ENCODE measurements at regions not wholly inside any gene's neighbourhood (a gene's known extent, or its start where the extent isn't known, plus 50 kb on each side); places are given as distances from the start of the nearest gene placed in this dataset.
A peak's percentile ranks its signal among the peaks of the same experiment; 100 is the strongest.

DNA sequence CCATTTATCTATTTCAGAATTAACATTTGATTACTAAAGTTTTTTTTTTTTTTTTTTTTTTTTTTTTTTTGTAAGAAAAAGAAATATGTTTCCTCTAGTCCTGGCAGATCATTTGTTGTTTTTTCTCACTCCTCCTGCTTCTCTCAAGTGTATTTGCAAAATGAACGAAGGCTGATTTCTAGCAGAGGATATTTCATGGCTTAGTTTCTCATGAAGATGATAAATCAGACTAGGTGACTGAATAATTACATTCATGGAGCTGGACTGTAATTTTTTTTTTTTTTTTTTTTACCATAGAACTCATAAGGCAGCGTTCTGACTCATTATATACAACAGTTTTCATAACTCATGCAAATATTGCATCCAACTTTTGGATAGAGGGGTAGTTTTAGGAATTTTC lies 332.5 kb upstream of the SEMA6D start:
- Mint-ChIP-seq H3K36me3 (no peaks in the 10 kb centered on the region), H3K4me3 (no peak overlapping the region), H3K4me1 (ENCODE audit: low read depth in 2 of 2) (no peaks in the 10 kb centered on the region), H3K27ac (no peak overlapping the region), H3K27me3 (no peaks in the 10 kb centered on the region), H3K9me3 (peaks cover 2% of the 10 kb centered on the region)
- no peak for DNase-seq (ENCODE audit: low spot score)
- ATAC-seq, result no peak

GRCh38 chr15:47386459-47386858 lies 330.8 kb upstream of the SEMA6D start:
- ATAC-seq (no peak), DNase-seq (ENCODE audit: low spot score) (no peak)
- peaks cover 6% of the 10 kb centered on the region for H3K9me3 Mint-ChIP-seq
- H3K36me3 Mint-ChIP-seq, result no peaks in the 10 kb centered on the region
- no peak overlapping the region for H3K27ac Mint-ChIP-seq
- no peaks in the 10 kb centered on the region for H3K4me1 Mint-ChIP-seq (ENCODE audit: low read depth in 2 of 2)
- H3K4me3 Mint-ChIP-seq, result no peak overlapping the region
- H3K27me3 Mint-ChIP-seq, result no peaks in the 10 kb centered on the region

DNA sequence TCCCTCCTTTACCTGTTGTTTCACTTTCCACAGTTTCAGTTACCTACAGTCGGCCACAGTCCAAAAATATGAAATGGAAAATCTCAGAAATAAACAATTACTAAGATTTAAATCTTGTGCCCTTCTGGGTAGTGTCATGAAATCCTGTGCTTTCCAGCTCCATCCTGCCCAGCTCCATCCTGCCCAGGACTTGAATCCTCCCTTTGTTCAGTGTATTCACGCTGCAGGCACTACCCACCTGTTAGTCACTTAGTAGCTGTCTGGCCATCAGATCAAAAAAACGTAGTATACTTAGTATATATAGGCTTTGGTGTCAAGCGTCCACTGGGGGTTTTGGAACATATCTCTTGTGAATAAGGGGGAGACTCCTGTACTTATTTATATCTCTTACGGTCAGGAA lies 329.0 kb upstream of the SEMA6D start:
- H3K27me3 Mint-ChIP-seq, result no peaks in the 10 kb centered on the region
- DNase-seq (ENCODE audit: low spot score), result no peak
- H3K4me1 Mint-ChIP-seq (ENCODE audit: low read depth in 2 of 2), result no peaks in the 10 kb centered on the region
- H3K4me3 Mint-ChIP-seq, result no peak overlapping the region
- ATAC-seq, result no peak
- H3K27ac Mint-ChIP-seq, result no peak overlapping the region
- no peaks in the 10 kb centered on the region for H3K36me3 Mint-ChIP-seq
- H3K9me3 Mint-ChIP-seq, result peaks cover 6% of the 10 kb centered on the region

DNA sequence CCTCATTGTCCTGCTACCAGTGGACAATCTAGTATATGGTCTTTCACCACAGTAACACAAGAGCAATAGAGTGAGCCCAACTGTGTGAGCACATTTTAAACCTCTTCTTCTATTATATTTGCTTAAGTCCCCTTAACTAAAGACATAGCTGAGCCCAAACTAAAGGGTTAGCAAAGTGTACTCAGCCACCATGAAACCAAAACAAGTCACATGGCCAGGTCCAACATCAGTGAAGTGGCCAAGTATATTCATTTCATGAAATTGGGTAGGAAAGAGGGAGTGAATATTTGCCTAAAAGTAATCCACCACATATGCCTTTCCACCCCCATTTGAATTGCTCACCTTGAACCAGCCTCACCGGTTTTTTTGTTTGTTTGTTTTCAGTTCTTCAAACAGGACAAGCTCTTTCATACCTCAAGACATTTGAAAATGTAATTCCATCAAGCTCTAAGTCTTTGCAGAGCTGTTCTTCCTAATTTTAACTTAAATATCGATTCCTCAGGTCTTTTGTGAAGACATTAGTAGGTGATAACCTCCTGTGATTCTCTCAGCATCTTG lies 327.0 kb upstream of the SEMA6D start:
- Mint-ChIP-seq H3K27me3 (no peaks in the 10 kb centered on the region), H3K36me3 (no peaks in the 10 kb centered on the region), H3K27ac (no peak overlapping the region), H3K4me3 (no peak overlapping the region), H3K4me1 (ENCODE audit: low read depth in 2 of 2) (no peaks in the 10 kb centered on the region), H3K9me3 (peaks cover 6% of the 10 kb centered on the region)
- no peak for DNase-seq (ENCODE audit: low spot score)
- ATAC-seq, result no peak

GRCh38 chr15:47394286-47394809 lies 323.0 kb upstream of the SEMA6D start:
- H3K27me3 Mint-ChIP-seq, result peaks cover 0 to 2% of the 10 kb centered on the region in 2 donors
- H3K4me1 Mint-ChIP-seq (ENCODE audit: low read depth in 2 of 2), result no peaks in the 10 kb centered on the region
- no peaks in the 10 kb centered on the region for H3K36me3 Mint-ChIP-seq
- H3K9me3 Mint-ChIP-seq, result peaks cover 6% of the 10 kb centered on the region
- DNase-seq (ENCODE audit: low spot score) (no peak), ATAC-seq (no peak)
- H3K4me3 Mint-ChIP-seq, result no peak overlapping the region
- no peak overlapping the region for H3K27ac Mint-ChIP-seq

GRCh38 chr15:47395076-47395475 lies 322.2 kb upstream of the SEMA6D start:
- DNase-seq (ENCODE audit: low spot score) (no peak), ATAC-seq (no peak)
- peaks cover 3% of the 10 kb centered on the region for H3K9me3 Mint-ChIP-seq
- H3K4me1 Mint-ChIP-seq (ENCODE audit: low read depth in 2 of 2), result no peaks in the 10 kb centered on the region
- H3K4me3 Mint-ChIP-seq, result no peak overlapping the region
- peaks cover 0 to 2% of the 10 kb centered on the region in 2 donors for H3K27me3 Mint-ChIP-seq
- H3K36me3 Mint-ChIP-seq, result no peaks in the 10 kb centered on the region
- no peak overlapping the region for H3K27ac Mint-ChIP-seq

GRCh38 chr15:47397655-47398054 lies 319.6 kb upstream of the SEMA6D start:
- no peaks in the 10 kb centered on the region for H3K4me1 Mint-ChIP-seq (ENCODE audit: low read depth in 2 of 2)

GRCh38 chr15:47398132-47398531 lies 319.2 kb upstream of the SEMA6D start:
- Mint-ChIP-seq H3K4me3 (no peak overlapping the region), H3K27ac (no peak overlapping the region), H3K36me3 (no peaks in the 10 kb centered on the region), H3K4me1 (ENCODE audit: low read depth in 2 of 2) (no peaks in the 10 kb centered on the region), H3K27me3 (peaks cover 0 to 13% of the 10 kb centered on the region in 2 donors), H3K9me3 (no peaks in the 10 kb centered on the region)
- no peak for ATAC-seq
- DNase-seq (ENCODE audit: low spot score), result no peak

More at GRCh38 chr15:47397655-47398054, 319.6 kb upstream of the SEMA6D start:
- H3K36me3 Mint-ChIP-seq, result no peaks in the 10 kb centered on the region
- H3K9me3 Mint-ChIP-seq, result no peaks in the 10 kb centered on the region
- H3K4me3 Mint-ChIP-seq, result no peak overlapping the region
- H3K27me3 Mint-ChIP-seq, result peaks cover 0 to 9% of the 10 kb centered on the region in 2 donors
- no peak for DNase-seq (ENCODE audit: low spot score)
- no peak for ATAC-seq
- H3K27ac Mint-ChIP-seq, result no peak overlapping the region

- Mint-ChIP-seq H3K4me1 (ENCODE audit: low read depth in 2 of 2) (no peaks in the 10 kb centered on the region), H3K36me3 (no peaks in the 10 kb centered on the region), H3K4me3 (no peak overlapping the region), H3K27ac (no peak overlapping the region), H3K27me3 (peaks cover 0 to 17% of the 10 kb centered on the region in 2 donors), H3K9me3 (no peaks in the 10 kb centered on the region)
- no peak for ATAC-seq
- no peak for DNase-seq (ENCODE audit: low spot score)
These were observed 318.7 kb upstream of the SEMA6D start for GRCh38 chr15:47398594-47398993.

DNA sequence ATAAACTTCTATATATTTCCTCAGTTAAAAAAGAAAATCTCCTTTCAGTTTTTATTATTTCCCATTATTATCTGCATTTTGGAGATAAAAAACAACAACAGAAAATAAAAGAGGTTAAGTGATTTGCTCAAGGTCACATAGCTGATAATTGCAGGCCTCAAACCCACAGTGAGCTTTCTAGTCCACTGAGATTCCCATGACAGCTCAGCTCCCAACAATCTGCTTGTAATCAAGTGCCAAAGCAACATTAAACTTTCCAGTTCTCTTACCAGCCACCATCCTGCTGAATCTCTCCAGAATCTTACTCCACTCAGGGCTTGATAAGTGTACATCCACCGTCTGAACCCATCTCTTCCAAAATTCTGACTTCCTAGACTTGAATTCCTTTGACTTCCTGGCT lies 318.2 kb upstream of the SEMA6D start:
- H3K4me1 Mint-ChIP-seq (ENCODE audit: low read depth in 2 of 2), result no peaks in the 10 kb centered on the region
- H3K4me3 Mint-ChIP-seq, result no peak overlapping the region
- H3K27me3 Mint-ChIP-seq, result peaks cover 0 to 17% of the 10 kb centered on the region in 2 donors
- no peak overlapping the region for H3K27ac Mint-ChIP-seq
- H3K36me3 Mint-ChIP-seq, result no peaks in the 10 kb centered on the region
- no peak for DNase-seq (ENCODE audit: low spot score)
- no peaks in the 10 kb centered on the region for H3K9me3 Mint-ChIP-seq
- no peak for ATAC-seq

DNA sequence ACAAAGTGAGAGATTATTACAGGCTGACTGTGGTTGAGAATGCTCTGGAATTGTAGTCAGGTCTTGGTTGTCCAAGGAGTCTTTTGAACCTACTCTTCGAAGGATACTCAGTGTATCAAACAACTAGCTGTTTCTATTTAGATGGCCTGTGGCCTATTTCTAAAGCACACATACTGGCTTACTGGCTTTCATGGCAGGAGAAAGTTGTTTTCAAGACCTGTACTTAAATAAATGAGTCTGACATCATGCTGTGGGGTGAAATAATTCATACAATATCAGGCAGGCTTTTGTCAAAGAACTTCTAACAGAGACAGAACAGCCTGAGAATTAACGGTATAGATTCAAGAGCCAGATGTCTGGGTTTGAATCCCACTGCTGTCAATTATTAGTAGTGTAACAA lies 316.7 kb upstream of the SEMA6D start:
- H3K36me3 Mint-ChIP-seq, result no peaks in the 10 kb centered on the region
- H3K27ac Mint-ChIP-seq, result no peak overlapping the region
- peaks cover 4% of the 10 kb centered on the region for H3K9me3 Mint-ChIP-seq
- DNase-seq (ENCODE audit: low spot score), result no peak
- H3K4me3 Mint-ChIP-seq, result no peak overlapping the region
- ATAC-seq, result no peak
- peaks cover 0 to 23% of the 10 kb centered on the region in 2 donors for H3K27me3 Mint-ChIP-seq
- H3K4me1 Mint-ChIP-seq (ENCODE audit: low read depth in 2 of 2), result no peaks in the 10 kb centered on the region

DNA sequence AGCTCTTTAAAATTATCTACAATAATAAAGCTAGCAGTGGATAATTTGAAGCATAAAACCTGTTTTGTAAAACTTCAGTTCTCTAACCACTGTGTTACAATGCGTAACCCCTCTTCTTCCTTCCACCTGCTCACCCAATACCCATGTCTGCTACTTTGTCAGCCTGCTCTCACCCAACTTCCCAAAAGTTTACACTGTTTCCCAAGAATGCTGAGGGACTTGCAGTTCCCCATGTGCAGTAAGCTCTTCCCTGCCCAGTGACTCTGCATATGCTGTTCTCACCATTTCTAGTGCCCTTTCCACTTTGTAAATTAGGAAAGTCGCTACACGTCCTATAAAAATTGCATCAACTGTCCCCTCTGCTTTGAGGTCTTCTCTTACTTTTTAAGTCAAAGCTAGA lies 315.9 kb upstream of the SEMA6D start:
- ATAC-seq (no peak), DNase-seq (ENCODE audit: low spot score) (no peak)
- Mint-ChIP-seq H3K4me3 (no peak overlapping the region), H3K9me3 (peaks cover 4% of the 10 kb centered on the region), H3K36me3 (no peaks in the 10 kb centered on the region), H3K27ac (no peak overlapping the region), H3K27me3 (peaks cover 0 to 21% of the 10 kb centered on the region in 2 donors), H3K4me1 (ENCODE audit: low read depth in 2 of 2) (no peaks in the 10 kb centered on the region)

DNA sequence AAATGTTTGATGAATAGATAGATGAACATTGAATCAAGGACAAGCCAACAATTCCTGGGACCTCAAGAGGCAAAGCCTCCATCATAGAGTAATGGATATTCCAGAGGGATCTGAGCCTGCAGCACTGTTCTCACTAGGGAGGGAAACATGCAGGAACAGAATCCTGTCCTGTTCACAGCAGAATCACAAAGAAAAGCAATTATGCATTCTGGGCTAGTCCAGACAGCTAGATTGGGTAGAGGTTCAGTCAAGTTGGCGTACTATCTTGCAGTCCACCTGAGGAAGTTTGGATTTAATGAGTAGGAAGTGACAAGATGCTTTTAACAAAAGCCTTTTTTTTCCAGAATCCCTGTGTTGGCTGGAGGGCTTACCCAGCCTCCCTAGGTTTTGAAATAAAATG lies 314.5 kb upstream of the SEMA6D start:
- peaks cover 0 to 21% of the 10 kb centered on the region in 2 donors for H3K27me3 Mint-ChIP-seq
- ATAC-seq (no peak), DNase-seq (ENCODE audit: low spot score) (no peak)
- H3K4me1 Mint-ChIP-seq (ENCODE audit: low read depth in 2 of 2), result no peaks in the 10 kb centered on the region
- H3K4me3 Mint-ChIP-seq, result no peak overlapping the region
- H3K36me3 Mint-ChIP-seq, result no peaks in the 10 kb centered on the region
- peaks cover 4% of the 10 kb centered on the region for H3K9me3 Mint-ChIP-seq
- no peak overlapping the region for H3K27ac Mint-ChIP-seq

GRCh38 chr15:47404877-47405276 lies 312.4 kb upstream of the SEMA6D start:
- no peaks in the 10 kb centered on the region for H3K36me3 Mint-ChIP-seq
- no peak overlapping the region for H3K4me3 Mint-ChIP-seq
- DNase-seq (ENCODE audit: low spot score) (no peak), ATAC-seq (peak in 1 of 2 donors; percentile 15)
- no peaks in the 10 kb centered on the region for H3K4me1 Mint-ChIP-seq (ENCODE audit: low read depth in 2 of 2)
- H3K27ac Mint-ChIP-seq, result no peak overlapping the region
- peaks cover 0 to 21% of the 10 kb centered on the region in 2 donors for H3K27me3 Mint-ChIP-seq
- H3K9me3 Mint-ChIP-seq, result peaks cover 4% of the 10 kb centered on the region
